GM12891 (cell line): ENCODE measurements at regions not wholly inside any gene's neighbourhood (a gene's known extent, or its start where the extent isn't known, plus 50 kb on each side); places are given as distances from the start of the nearest gene placed in this dataset.

Source experiments
- POLR2A ChIP-seq: IDR thresholded peaks from 2 replicates; pipeline ENCODE4 v1.6.1; 2011; ENCODE audit warnings: low read depth, low read length, control low read depth
- POLR2AphosphoS5 ChIP-seq: IDR thresholded peaks from 2 replicates; pipeline ENCODE4 v1.6.1; 2011; ENCODE audit warnings: low read depth, low read length, control low read depth
- SPI1 ChIP-seq: IDR thresholded peaks from 2 replicates; pipeline ENCODE4 v1.6.1; 2011; ENCODE audit warnings: low read depth, low read length, control low read depth
- TAF1 ChIP-seq: IDR thresholded peaks from 2 replicates; pipeline ENCODE4 v1.6.1; 2011; ENCODE audit warnings: low read depth, low read length, control low read depth

DNA sequence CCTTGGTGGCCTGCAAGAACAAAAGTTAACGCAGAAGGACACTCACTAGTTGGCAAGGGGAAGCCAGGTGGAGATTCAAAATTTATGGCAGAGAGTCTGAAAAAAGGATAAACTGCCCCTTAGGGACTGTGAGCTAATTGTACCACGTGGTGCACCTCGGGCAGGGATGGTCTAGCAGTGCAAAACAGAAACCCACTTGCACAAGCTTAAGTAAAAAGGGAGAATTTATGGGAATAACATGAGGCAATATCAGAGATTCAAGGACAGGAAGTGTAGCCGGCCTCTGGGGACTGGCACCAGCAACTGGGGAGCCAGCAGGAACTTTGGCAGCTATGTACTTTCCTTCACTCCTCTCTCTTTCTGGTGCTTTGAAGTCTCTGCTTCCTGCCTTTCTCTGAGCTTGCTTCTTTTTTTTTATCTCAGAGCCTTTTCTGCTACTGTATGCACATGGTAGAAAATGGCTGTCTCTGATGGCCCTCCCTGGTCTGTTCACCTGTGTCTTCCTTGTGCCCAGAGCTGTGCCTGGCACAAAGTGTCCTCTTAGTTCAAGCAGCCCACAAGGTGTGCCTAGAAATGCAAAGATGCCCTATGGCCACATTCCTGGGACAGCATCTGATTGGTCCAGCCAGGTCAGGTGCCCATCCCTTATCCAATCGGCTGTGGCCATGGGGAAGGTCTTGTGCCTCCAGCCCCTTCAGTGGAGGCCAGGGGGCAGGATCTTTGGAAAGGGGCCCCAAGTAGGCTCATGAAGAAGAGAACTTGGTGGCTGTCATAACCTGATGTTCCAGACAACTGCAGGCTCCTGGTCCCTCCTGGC, 114.8 kb upstream of the ATP6AP2 start:
- TF ChIP-seq POLR2A (no peak), TAF1 (no peak), POLR2AphosphoS5 (no peak), SPI1 (no peak)
